ENCODE measurements at regions not wholly inside any gene's neighbourhood (a gene's known extent, or its start where the extent isn't known, plus 50 kb on each side); places are given as distances from the start of the nearest gene placed in this dataset.

DNA sequence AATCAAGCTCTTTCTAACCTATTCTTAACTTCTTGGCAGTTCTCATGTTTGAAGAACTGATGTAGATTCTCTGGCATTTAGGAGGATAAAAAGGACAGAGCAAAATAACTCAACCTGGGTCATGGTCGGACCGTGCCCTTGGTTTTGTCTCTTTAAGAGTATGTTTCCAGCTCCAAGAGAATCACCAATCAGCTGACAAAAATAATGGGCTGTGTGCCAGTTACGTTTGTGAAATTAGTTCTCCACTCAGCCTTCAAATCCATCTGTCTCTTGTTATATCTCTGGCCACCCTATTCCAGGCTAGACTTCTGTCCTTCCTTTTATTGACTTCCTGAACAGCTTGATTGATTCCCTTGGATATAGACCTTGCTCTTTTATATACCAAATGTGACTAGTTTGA is 225.7 kb downstream of the EPHA4 start:
- DNase-seq: no peak

DNA sequence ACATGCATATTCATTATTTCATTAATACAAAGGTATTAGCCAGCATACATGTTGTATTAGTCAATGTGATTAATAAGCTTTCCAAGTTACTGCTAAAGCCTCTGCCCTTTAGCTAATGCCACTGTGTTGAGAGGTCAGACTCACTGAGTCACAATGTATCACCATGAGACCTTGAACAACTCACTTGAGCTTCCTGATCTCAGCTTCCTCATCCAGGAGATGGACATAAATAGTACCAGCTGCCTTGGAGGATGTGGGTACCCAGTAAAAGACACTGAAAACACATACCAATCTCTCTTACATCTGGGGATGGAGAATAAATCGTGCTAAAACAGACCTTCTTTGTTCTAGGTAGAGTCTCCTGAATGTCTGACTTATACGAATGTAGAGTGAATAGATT is 224.6 kb downstream of the EPHA4 start:
- no peak for DNase-seq

- DNase-seq: no peak
Observed at GRCh38 chr2:221350616-221351015, 221.5 kb downstream of the EPHA4 start.

DNA sequence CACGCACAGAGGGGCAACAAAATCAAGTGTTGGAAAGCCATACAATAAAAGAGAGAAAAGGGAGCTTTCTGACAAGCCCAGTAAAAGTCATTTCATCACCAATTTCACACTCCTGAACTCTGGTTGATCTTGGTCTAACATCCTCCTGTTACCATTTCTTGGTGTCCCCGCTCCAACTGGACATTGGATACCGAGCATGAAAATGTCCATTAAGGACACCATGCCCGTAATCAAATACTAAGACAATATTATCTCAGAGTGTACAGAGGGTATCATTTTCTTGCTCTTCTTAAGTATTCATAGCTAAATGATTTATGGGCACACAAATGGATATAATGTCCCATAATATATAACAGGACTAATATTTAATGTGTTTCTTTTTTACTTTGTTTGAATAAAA is 218.9 kb downstream of the EPHA4 start:
- DNase-seq: no peak

- DNase-seq: no peak
Observed at GRCh38 chr2:221360312-221360711, 211.8 kb downstream of the EPHA4 start.

DNA sequence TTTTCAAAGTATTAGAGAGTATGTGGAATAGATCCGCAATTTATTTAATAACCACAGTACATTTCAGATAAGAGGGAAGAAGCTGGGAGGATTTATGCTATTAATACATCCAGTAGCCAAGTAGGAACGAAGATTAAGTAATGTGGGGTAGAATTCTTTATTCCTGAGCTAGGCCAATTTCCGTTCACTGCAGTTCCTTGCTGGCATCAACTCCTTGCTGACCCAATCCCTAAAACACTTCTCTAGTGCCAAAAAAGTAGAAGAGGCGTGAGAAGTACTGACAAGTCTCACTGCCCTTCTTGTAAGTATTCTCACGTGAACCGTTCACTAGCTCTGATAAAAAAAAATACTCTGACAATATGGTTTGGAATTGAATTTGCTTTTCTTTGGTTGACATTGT is 211.4 kb downstream of the EPHA4 start:
- DNase-seq: no peak

DNA sequence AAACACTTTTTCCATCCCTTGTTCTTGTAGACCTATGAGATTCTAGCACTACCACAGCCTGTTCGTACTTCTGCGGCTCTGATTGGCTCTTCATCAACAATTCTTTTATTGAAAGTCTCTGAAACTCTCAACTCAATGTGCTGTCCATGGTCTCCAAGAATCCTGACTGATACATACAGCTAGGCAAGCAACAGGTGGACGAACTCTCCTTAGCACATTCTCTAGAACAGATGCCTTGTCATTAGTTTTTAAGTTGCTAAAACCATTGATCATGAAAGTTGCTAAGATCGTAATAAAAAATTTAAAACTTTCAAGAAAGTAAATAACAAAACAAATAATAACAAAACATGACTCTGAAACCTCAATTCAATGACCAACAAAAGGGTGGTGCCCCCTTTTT is 210.5 kb downstream of the EPHA4 start:
- DNase-seq: no peak

DNA sequence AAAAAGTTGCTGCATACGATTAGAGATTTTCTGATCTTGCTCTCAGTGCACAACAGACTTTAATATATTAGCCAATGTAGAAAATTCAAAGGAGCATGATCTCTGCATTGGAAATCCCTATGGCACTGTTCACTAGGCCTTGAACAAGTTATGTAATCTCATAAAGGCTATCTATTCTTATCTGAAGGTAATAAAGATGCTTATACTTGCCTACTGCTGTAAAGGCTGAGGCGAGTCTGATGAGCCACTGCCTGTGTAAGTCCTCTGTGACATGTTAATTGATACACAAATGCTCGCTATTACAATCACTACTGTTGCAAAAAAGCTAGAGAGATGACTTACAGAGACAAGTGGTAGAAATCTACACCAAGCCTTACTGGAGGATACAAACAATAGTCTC is 207.4 kb downstream of the EPHA4 start:
- no peak for DNase-seq
